Neural cell (in vitro differentiated cells): ENCODE measurements at regions not wholly inside any gene's neighbourhood (a gene's known extent, or its start where the extent isn't known, plus 50 kb on each side); places are given as distances from the start of the nearest gene placed in this dataset.

Experiments used
- EZH2 ChIP-seq: fragments of 200-600, 300-800 bp; shearing (Covaris generic), sonication (generic); IDR thresholded peaks from 2 replicates; pipeline ENCODE4 v1.6.1; 2014; ENCODE audit warnings: antibody characterized with exemption, low read length, borderline replicate concordance, mild to moderate bottlenecking; ENCODE audit not compliant: insufficient read depth, poor library complexity, severe bottlenecking
- POLR2AphosphoS5 ChIP-seq: IDR thresholded peaks from 2 replicates; pipeline ENCODE4 v1.6.1; 2012
- SMC3 ChIP-seq: fragments of 450-650 bp; conservative IDR thresholded peaks from 2 replicates; pipeline ENCODE4 v1.6.1; 2014; ENCODE audit warnings: antibody characterized with exemption, mild to moderate bottlenecking, moderate library complexity; ENCODE audit not compliant: poor library complexity
- TAF1 ChIP-seq: IDR thresholded peaks from 2 replicates; pipeline ENCODE4 v1.6.1; 2012; ENCODE audit warnings: low read depth
- TF ChIP-seq, protein P1 (sequence below): fragments of 450-650 bp; IDR thresholded peaks from 2 replicates; pipeline ENCODE4 v1.5.1; 2014; ENCODE audit warnings: antibody characterized with exemption, mild to moderate bottlenecking, moderate library complexity; ENCODE audit not compliant: poor library complexity, severe bottlenecking

DNA sequence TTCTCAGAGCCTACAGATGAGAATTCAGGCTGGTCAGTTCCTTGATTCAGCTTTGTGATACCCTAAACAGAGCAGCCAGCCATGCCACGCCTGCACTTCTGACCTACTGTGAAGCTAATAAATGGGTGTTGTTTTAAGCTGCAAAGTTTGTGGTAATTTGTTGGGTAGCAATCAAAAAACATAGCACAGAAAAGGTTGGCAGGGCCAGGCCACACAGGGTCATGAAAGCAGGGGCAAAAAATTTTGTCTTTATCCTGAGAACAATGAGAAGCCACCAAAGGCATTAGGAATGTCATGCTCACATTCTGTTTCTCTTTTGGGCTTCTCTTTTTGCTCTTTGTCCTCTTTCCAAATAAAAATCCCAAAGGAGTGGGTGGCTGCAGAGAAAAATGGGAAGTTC lies 385.9 kb downstream of the TXNL1 start:
- TF ChIP-seq, protein P1, sequence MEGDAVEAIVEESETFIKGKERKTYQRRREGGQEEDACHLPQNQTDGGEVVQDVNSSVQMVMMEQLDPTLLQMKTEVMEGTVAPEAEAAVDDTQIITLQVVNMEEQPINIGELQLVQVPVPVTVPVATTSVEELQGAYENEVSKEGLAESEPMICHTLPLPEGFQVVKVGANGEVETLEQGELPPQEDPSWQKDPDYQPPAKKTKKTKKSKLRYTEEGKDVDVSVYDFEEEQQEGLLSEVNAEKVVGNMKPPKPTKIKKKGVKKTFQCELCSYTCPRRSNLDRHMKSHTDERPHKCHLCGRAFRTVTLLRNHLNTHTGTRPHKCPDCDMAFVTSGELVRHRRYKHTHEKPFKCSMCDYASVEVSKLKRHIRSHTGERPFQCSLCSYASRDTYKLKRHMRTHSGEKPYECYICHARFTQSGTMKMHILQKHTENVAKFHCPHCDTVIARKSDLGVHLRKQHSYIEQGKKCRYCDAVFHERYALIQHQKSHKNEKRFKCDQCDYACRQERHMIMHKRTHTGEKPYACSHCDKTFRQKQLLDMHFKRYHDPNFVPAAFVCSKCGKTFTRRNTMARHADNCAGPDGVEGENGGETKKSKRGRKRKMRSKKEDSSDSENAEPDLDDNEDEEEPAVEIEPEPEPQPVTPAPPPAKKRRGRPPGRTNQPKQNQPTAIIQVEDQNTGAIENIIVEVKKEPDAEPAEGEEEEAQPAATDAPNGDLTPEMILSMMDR, result no peak
- TF ChIP-seq TAF1 (no peak), POLR2AphosphoS5 (no peak), SMC3 (no peak), EZH2 (no peak)
